Smooth muscle cell (in vitro differentiated cells): ENCODE measurements at regions not wholly inside any gene's neighbourhood (a gene's known extent, or its start where the extent isn't known, plus 50 kb on each side); places are given as distances from the start of the nearest gene placed in this dataset.
A peak's percentile ranks its signal among the peaks of the same experiment; 100 is the strongest.

Experiments
- DNase-seq: peaks from one replicate; lab custom pipeline; 2025; ENCODE audit not compliant: unreplicated experiment; lab: John Stamatoyannopoulos, UW
- H2AFZ ChIP-seq: fragments of 200-600 bp; sonication (generic); 2 replicates; pipeline ENCODE4 v1.6.0; 2016; ENCODE audit warnings: antibody characterized with exemption, low read depth, mild to moderate bottlenecking
- H3F3A ChIP-seq: fragments of 200-600 bp; sonication (generic); 2 replicates; pipeline ENCODE4 v1.6.0; 2017; ENCODE audit warnings: antibody characterized with exemption, low read depth
- H3K27ac ChIP-seq: fragments of 200-600 bp; sonication (generic); 2 replicates; pipeline ENCODE4 v1.5.1; 2016; ENCODE audit warnings: low read depth, mild to moderate bottlenecking
- H3K27me3 ChIP-seq: fragments of 200-600 bp; sonication (generic); 2 replicates; pipeline ENCODE4 v1.6.1; 2016; ENCODE audit warnings: low read depth, mild to moderate bottlenecking
- H3K36me3 ChIP-seq: fragments of 200-600 bp; sonication (generic); 2 replicates; pipeline ENCODE4 v1.5.1; 2016; ENCODE audit warnings: low read depth
- H3K4me1 ChIP-seq: fragments of 200-600 bp; sonication (generic); 2 replicates; pipeline ENCODE4 v1.5.1; 2016; ENCODE audit warnings: low read depth
- H3K4me2 ChIP-seq: fragments of 200-600 bp; sonication (generic); 2 replicates; pipeline ENCODE4 v1.6.0; 2016; ENCODE audit warnings: mild to moderate bottlenecking
- H3K4me3 ChIP-seq: fragments of 200-600 bp; sonication (generic); 2 replicates; pipeline ENCODE4 v1.5.1; 2016; ENCODE audit warnings: mild to moderate bottlenecking
- H3K79me2 ChIP-seq: fragments of 200-600 bp; sonication (generic); 2 replicates; pipeline ENCODE4 v1.6.0; 2016; ENCODE audit warnings: low read depth, mild to moderate bottlenecking
- H3K9ac ChIP-seq: fragments of 200-600 bp; sonication (generic); 2 replicates; pipeline ENCODE4 v1.6.0; 2016; ENCODE audit warnings: low read depth
- H3K9me3 ChIP-seq: fragments of 200-600 bp; sonication (generic); replicated peaks from 2 replicates; pipeline ENCODE4 v1.5.1; 2016; ENCODE audit warnings: low read depth
- H4K20me1 ChIP-seq: fragments of 200-600 bp; sonication (generic); 2 replicates; pipeline ENCODE4 v1.6.0; 2016; ENCODE audit warnings: low read depth
- WGBS: methylation state at CpG from one replicate; pipeline ENCODE4 v1.1.7; 2016; ENCODE audit warnings: low lambda C conversion rate; 5-methylcytosine and 5-hydroxymethylcytosine counted together
- TF ChIP-seq, protein P1 (sequence below): fragments of 200-600 bp; sonication (generic); IDR thresholded peaks from 2 replicates; pipeline ENCODE4 v1.5.1; 2017; ENCODE audit warnings: borderline replicate concordance, mild to moderate bottlenecking, antibody characterized with exemption; ENCODE audit not compliant: insufficient read depth, poor library complexity, severe bottlenecking

DNA sequence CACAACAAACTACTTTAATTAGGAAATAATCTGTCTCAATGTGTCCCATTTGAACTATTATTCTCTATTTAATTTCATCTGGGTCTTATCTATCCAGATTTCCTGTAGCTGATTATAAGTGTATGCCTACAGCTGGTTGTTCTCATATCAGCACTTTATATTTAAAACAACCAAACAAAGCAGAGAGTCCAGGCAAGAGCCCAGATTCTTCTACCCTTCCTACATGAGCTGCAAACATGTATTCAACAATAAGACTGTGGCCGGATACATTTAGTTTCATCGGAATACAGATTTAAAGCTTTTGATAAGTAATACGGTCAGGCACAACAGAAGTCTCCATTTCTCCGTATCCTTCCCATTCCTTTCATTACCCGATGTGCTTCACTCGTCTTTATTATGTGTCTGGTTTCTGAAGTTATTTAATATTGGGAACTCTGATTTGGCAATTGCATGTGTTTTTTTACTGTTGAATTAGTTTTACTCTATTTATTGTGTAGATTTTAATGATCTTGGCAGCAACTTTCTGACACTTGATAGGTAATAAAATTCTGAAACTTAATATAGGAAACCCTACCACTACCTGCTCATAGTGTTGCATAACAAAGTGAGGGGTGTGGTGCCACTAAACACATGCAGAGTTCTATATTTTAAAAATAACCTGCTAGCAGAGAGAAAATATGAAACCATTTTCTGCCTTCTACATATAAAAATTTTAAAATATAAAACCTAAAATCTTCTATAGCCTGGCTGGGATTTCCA is 653.5 kb upstream of the PTCHD4 start:
- Histone ChIP-seq H3K79me2 (no peaks in the 10 kb centered on the region), H3F3A (no peaks in the 10 kb centered on the region), H3K27me3 (no peaks in the 10 kb centered on the region), H2AFZ (peak overlapping the region; percentile 54), H3K4me3 (no peak overlapping the region), H3K27ac (no peak overlapping the region), H4K20me1 (no peaks in the 10 kb centered on the region), H3K4me1 (no peaks in the 10 kb centered on the region), H3K4me2 (peak overlapping the region; percentile 38), H3K36me3 (no peaks in the 10 kb centered on the region), H3K9ac (no peak overlapping the region), H3K9me3 (no peaks in the 10 kb centered on the region)
- TF ChIP-seq, protein P1, sequence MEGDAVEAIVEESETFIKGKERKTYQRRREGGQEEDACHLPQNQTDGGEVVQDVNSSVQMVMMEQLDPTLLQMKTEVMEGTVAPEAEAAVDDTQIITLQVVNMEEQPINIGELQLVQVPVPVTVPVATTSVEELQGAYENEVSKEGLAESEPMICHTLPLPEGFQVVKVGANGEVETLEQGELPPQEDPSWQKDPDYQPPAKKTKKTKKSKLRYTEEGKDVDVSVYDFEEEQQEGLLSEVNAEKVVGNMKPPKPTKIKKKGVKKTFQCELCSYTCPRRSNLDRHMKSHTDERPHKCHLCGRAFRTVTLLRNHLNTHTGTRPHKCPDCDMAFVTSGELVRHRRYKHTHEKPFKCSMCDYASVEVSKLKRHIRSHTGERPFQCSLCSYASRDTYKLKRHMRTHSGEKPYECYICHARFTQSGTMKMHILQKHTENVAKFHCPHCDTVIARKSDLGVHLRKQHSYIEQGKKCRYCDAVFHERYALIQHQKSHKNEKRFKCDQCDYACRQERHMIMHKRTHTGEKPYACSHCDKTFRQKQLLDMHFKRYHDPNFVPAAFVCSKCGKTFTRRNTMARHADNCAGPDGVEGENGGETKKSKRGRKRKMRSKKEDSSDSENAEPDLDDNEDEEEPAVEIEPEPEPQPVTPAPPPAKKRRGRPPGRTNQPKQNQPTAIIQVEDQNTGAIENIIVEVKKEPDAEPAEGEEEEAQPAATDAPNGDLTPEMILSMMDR: no peak
- WGBS: 65% methylated on average over 6 of the region's 6 CpGs
- no peak for DNase-seq

DNA sequence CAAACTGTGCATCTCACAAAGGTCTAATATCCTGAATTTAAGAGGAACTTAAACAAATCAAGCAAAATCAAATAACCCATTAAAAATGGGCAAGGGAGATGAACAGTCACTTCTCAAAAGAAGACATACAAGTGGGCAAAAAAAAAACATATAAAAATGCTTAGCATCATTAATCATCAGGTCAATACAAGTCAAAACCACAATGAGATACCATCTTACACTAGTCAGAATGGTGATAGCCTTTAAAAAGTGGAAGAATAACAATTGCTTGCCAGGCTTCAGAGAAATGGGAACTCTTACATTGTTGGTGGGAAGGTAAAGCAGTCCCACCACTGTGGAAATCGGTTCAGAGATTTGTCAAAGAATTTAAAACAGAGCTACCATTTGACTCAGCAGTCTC is 646.7 kb upstream of the PTCHD4 start:
- no peaks in the 10 kb centered on the region for H3K27me3 ChIP-seq
- H3K4me2 ChIP-seq: no peak overlapping the region
- no peak overlapping the region for H3K27ac ChIP-seq
- TF ChIP-seq, protein P1: no peak
- H3K79me2 ChIP-seq: no peaks in the 10 kb centered on the region
- no peak overlapping the region for H2AFZ ChIP-seq
- H3K4me1 ChIP-seq: no peaks in the 10 kb centered on the region
- H3K4me3 ChIP-seq: no peak overlapping the region
- H3K9me3 ChIP-seq: no peaks in the 10 kb centered on the region
- DNase-seq: no peak
- no peak overlapping the region for H3K9ac ChIP-seq
- no peaks in the 10 kb centered on the region for H3K36me3 ChIP-seq
- 71% methylated on average over 1 of the region's 1 CpG for WGBS
- no peaks in the 10 kb centered on the region for H3F3A ChIP-seq
- H4K20me1 ChIP-seq: no peaks in the 10 kb centered on the region

GRCh38 chr6:48755315-48755714 is 644.3 kb upstream of the PTCHD4 start:
- Histone ChIP-seq H2AFZ (no peak overlapping the region), H3K27ac (no peak overlapping the region), H3F3A (no peaks in the 10 kb centered on the region), H3K79me2 (no peaks in the 10 kb centered on the region), H3K9ac (no peak overlapping the region), H3K4me1 (no peaks in the 10 kb centered on the region), H4K20me1 (no peaks in the 10 kb centered on the region), H3K4me3 (no peak overlapping the region), H3K36me3 (no peaks in the 10 kb centered on the region), H3K9me3 (no peaks in the 10 kb centered on the region), H3K27me3 (no peaks in the 10 kb centered on the region), H3K4me2 (no peak overlapping the region)
- DNase-seq: no peak
- TF ChIP-seq, protein P1: no peak
- 85% methylated on average over 3 of the region's 3 CpGs for WGBS

GRCh38 chr6:48754641-48755040 is 643.6 kb upstream of the PTCHD4 start:
- no peaks in the 10 kb centered on the region for H3K9me3 ChIP-seq
- no peaks in the 10 kb centered on the region for H4K20me1 ChIP-seq
- H3K4me3 ChIP-seq: no peak overlapping the region
- no peaks in the 10 kb centered on the region for H3F3A ChIP-seq
- H3K27ac ChIP-seq: no peak overlapping the region
- H2AFZ ChIP-seq: no peak overlapping the region
- H3K79me2 ChIP-seq: no peaks in the 10 kb centered on the region
- no peak for DNase-seq
- no peak overlapping the region for H3K9ac ChIP-seq
- no peaks in the 10 kb centered on the region for H3K36me3 ChIP-seq
- H3K4me1 ChIP-seq: no peaks in the 10 kb centered on the region
- H3K27me3 ChIP-seq: no peaks in the 10 kb centered on the region
- H3K4me2 ChIP-seq: peak overlapping the region; percentile 23
- TF ChIP-seq, protein P1: no peak
- WGBS: 22% methylated on average over 3 of the region's 3 CpGs
